Endothelial cell of umbilical vein (primary cell): ENCODE measurements at regions not wholly inside any gene's neighbourhood (a gene's known extent, or its start where the extent isn't known, plus 50 kb on each side); places are given as distances from the start of the nearest gene placed in this dataset.

Source experiments
- BruUV-seq: library from RNA; stranded (reverse); fragments of 400-500 nt; replicated peaks from 2 replicates; lab custom pipeline; 2021; lab: Mats Ljungman, UMichigan
- CTCF ChIA-PET: fragments of 300-600, 350-600 bp; sonication (Branson Sonifier 250); formaldehyde crosslinking; loops from one replicate; lab custom pipeline; 2021; ENCODE audit warnings: antibody characterized with exemption, inconsistent platforms; lab: Charles Lee
- POLR2A ChIA-PET: fragments of 300-600, 350-600 bp; sonication (Branson Sonifier 250); formaldehyde crosslinking; loops from one replicate; lab custom pipeline; 2021; ENCODE audit warnings: antibody characterized with exemption, inconsistent platforms; lab: Charles Lee
- DNase-seq: peaks from one replicate; pipeline ENCODE4 v3.0.0-alpha.2; 2011; ENCODE audit warnings: low read depth, low spot score
- FAIRE-seq: peaks from 2 replicates; lab custom pipeline; 2011; peaks lifted over from hg19 to GRCh38; lab: Jason Lieb, UNC
- H2AFZ ChIP-seq: 2 replicates; pipeline ENCODE4 v1.6.0; 2012; ENCODE audit warnings: low read depth, low read length, control low read depth, inconsistent platforms
- H3K27ac ChIP-seq: 2 replicates; pipeline ENCODE4 v1.5.1; 2011; ENCODE audit warnings: low read depth, mild to moderate bottlenecking, control low read depth, low read length, moderate library complexity; ENCODE audit not compliant: insufficient read depth
- H3K27me3 ChIP-seq, 2 experiments: 2 replicates each; pipeline versions ENCODE4 v1.6.0 to v1.6.1; 2011; ENCODE audit warnings: low read length in 2 of 2, mixed read lengths in 1 of 2; ENCODE audit not compliant: control insufficient read depth in 2 of 2, insufficient read depth in 2 of 2
- H3K36me3 ChIP-seq, 2 experiments: 2 replicates in 1 of 2; 3 replicates in 1 of 2; pipeline ENCODE4 v1.5.1; 2011; ENCODE audit warnings: low read length in 2 of 2, mild to moderate bottlenecking in 1 of 2, moderate library complexity in 1 of 2; ENCODE audit not compliant: control insufficient read depth in 2 of 2, insufficient read depth in 2 of 2; ENCODE audit errors: extremely low read depth in 1 of 2
- H3K4me1 ChIP-seq: 3 replicates; pipeline ENCODE4 v1.5.1; 2011; ENCODE audit warnings: mild to moderate bottlenecking, low read length; ENCODE audit not compliant: control insufficient read depth, insufficient read depth; ENCODE audit errors: extremely low read depth
- H3K4me2 ChIP-seq: 2 replicates; pipeline ENCODE4 v1.6.1; 2011; ENCODE audit warnings: low read length, control low read depth, mixed read lengths; ENCODE audit not compliant: insufficient read depth
- H3K4me3 ChIP-seq, 3 experiments: fragments of 200-600 bp in 1 of 3; sonication (generic), shearing (Covaris generic) in 1 of 3; replicated peaks in 1 of 3; 2 replicates each; pipeline ENCODE4 v1.5.1; 2011 to 2016; ENCODE audit warnings: control low read depth in 3 of 3, low read length in 3 of 3, mild to moderate bottlenecking in 2 of 3, inconsistent platforms in 1 of 3, low read depth in 1 of 3, moderate library complexity in 1 of 3; ENCODE audit not compliant: insufficient read depth in 1 of 3
- H3K79me2 ChIP-seq: 2 replicates; pipeline ENCODE4 v1.6.0; 2012; ENCODE audit warnings: low read length, inconsistent platforms; ENCODE audit not compliant: control insufficient read depth, insufficient read depth
- H3K9ac ChIP-seq: replicated peaks from 2 replicates; pipeline ENCODE3; 2011; ENCODE audit warnings: low read length, control low read depth; ENCODE audit not compliant: insufficient read depth; ENCODE audit errors: extremely low read depth
- H3K9me1 ChIP-seq: replicated peaks from 3 replicates; pipeline ENCODE4 v1.6.0; 2011; ENCODE audit warnings: mild to moderate bottlenecking, low read length; ENCODE audit not compliant: control insufficient read depth, insufficient read depth; ENCODE audit errors: extremely low read depth
- H3K9me3 ChIP-seq: replicated peaks from 2 replicates; pipeline ENCODE4 v1.5.1; 2012; ENCODE audit warnings: low read length, inconsistent platforms; ENCODE audit not compliant: control insufficient read depth, insufficient read depth
- H4K20me1 ChIP-seq: replicated peaks from 2 replicates; pipeline ENCODE3; 2011; ENCODE audit warnings: mild to moderate bottlenecking, low read length; ENCODE audit not compliant: control insufficient read depth, insufficient read depth; ENCODE audit errors: extremely low read depth
- EZH2 ChIP-seq: IDR thresholded peaks from 2 replicates; pipeline ENCODE4 v1.6.1; 2012; ENCODE audit warnings: borderline replicate concordance, low read depth, mild to moderate bottlenecking, moderate library complexity, low read length, inconsistent platforms; ENCODE audit not compliant: severe bottlenecking
- FOS ChIP-seq: IDR thresholded peaks from 2 replicates; pipeline ENCODE4 v1.6.1; 2011; ENCODE audit warnings: mild to moderate bottlenecking, low read length, moderate library complexity, borderline replicate concordance; ENCODE audit not compliant: insufficient read depth
- GATA2 ChIP-seq: IDR thresholded peaks from 2 replicates; pipeline ENCODE4 v1.7.0; 2011; ENCODE audit warnings: low read depth, mild to moderate bottlenecking, moderate library complexity, mixed read lengths, low read length; ENCODE audit not compliant: insufficient read length, insufficient read depth
- MYC ChIP-seq: IDR thresholded peaks from one replicate; pipeline ENCODE4 v1.6.1; 2011; ENCODE audit warnings: mild to moderate bottlenecking, low read depth, low read length
- POLR2A ChIP-seq: IDR thresholded peaks from 2 replicates; pipeline ENCODE4 v1.6.1; 2012; ENCODE audit warnings: low read depth, mild to moderate bottlenecking, control low read depth, low read length
- dilution Hi-C: fragments of 300-500 bp; cut with MboI; formaldehyde crosslinking; loops from one replicate; pipeline ENCODE4 v1.15.0; 2019; ENCODE audit warnings: low sequenced_read_pairs; ENCODE audit not compliant: extremely low pct_ligation_motif_present
- intact Hi-C: fragments of 100-400 bp; cut with micrococcal nuclease; formaldehyde crosslinking; loops from one replicate; pipeline ENCODE4 v1.10.0; 2022
- TF ChIP-seq, protein P1 (sequence below), 2 donors: IDR thresholded peaks; 1 replicate in 1 of 2; 2 replicates in 1 of 2; pipeline ENCODE4 v1.5.1; 2011; ENCODE audit warnings: low read length in 2 of 2, mild to moderate bottlenecking in 2 of 2, moderate library complexity in 2 of 2, control low read depth in 1 of 2, inconsistent platforms in 1 of 2, low read depth in 1 of 2; ENCODE audit not compliant: insufficient read depth in 1 of 2; ENCODE audit errors: extremely low read depth in 1 of 2
- TF ChIP-seq, protein P2 (sequence below): IDR thresholded peaks from 2 replicates; pipeline ENCODE4 v1.6.1; 2011; ENCODE audit not compliant: insufficient read depth, insufficient read length

DNA sequence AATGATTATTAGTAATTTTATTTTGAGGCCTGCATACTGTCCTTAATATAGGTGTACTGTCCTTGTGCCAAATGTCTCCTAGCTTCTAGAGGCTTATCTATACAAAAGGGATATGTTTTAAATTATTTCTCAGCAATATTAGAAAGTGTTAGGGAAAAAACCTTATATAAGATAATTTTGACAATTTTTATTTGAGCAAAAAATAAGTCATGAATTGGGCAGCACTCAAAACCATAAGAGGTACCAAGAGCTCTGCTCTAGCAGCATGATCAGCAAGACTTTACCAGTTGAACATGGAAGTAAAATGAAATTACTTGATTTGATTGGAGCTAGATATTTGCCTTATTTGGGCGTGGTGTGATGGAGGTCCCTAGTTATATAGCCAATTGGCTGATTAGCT, 157.1 kb downstream of the PTBP2 start:
- no peak overlapping the region for H3K4me2 ChIP-seq
- no peak overlapping the region for H3K4me3 ChIP-seq
- no peaks in the 10 kb centered on the region for H3K27me3 ChIP-seq
- H3K4me1 ChIP-seq, result peaks cover 3% of the 10 kb centered on the region
- ChIA-PET POLR2A (no interaction called here), CTCF (no interaction called here)
- H3K36me3 ChIP-seq, result no peaks in the 10 kb centered on the region
- no peaks in the 10 kb centered on the region for H3K9me1 ChIP-seq
- no peaks in the 10 kb centered on the region for H3K9me3 ChIP-seq
- intact Hi-C loops (no loop called here), dilution Hi-C loops (no loop called here)
- H3K27ac ChIP-seq, result no peak overlapping the region
- TF ChIP-seq MYC, result no peak
- no peak for DNase-seq
- no peaks in the 10 kb centered on the region for H3K79me2 ChIP-seq
- no TSS peak for BruUV-seq
- no peak overlapping the region for H3K9ac ChIP-seq
- no peak for FAIRE-seq
- no peaks in the 10 kb centered on the region for H4K20me1 ChIP-seq
- H2AFZ ChIP-seq, result no peak overlapping the region

DNA sequence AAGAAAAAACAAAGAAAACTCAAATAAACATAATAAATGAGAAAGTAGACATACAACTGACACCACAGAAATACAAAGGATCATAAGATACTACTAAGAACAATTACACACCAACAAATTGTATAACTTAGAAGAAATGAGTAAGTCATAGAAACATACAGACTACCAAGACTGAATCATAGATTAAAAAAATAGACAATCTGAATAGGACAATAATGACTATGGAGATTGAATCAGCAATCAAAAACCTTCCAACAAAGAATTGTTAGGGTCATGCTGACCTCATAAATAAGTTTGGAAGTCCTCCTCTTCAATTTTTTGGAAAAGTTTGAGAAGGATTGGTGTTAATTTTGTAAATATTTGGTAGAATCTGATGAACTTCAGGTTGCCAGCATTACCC, 159.0 kb downstream of the PTBP2 start:
- no peak overlapping the region for H2AFZ ChIP-seq
- TF ChIP-seq, protein P1, sequence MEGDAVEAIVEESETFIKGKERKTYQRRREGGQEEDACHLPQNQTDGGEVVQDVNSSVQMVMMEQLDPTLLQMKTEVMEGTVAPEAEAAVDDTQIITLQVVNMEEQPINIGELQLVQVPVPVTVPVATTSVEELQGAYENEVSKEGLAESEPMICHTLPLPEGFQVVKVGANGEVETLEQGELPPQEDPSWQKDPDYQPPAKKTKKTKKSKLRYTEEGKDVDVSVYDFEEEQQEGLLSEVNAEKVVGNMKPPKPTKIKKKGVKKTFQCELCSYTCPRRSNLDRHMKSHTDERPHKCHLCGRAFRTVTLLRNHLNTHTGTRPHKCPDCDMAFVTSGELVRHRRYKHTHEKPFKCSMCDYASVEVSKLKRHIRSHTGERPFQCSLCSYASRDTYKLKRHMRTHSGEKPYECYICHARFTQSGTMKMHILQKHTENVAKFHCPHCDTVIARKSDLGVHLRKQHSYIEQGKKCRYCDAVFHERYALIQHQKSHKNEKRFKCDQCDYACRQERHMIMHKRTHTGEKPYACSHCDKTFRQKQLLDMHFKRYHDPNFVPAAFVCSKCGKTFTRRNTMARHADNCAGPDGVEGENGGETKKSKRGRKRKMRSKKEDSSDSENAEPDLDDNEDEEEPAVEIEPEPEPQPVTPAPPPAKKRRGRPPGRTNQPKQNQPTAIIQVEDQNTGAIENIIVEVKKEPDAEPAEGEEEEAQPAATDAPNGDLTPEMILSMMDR (IDR thresholded peaks at IDR 0.05; ENCODE audit: extremely low read depth in 1 of 2, insufficient read depth in 1 of 2, low read depth in 1 of 2, low read length in 2 of 2), result no peak
- TF ChIP-seq GATA2, result peak; percentile 34
- TF ChIP-seq, protein P2, sequence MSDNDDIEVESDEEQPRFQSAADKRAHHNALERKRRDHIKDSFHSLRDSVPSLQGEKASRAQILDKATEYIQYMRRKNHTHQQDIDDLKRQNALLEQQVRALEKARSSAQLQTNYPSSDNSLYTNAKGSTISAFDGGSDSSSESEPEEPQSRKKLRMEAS, result no peak
- TF ChIP-seq POLR2A, result no peak
- TF ChIP-seq FOS, result peak; percentile 13
- TF ChIP-seq EZH2, result no peak
- H3K4me2 ChIP-seq, result no peak overlapping the region
- no peaks in the 10 kb centered on the region for H3K9me3 ChIP-seq
- FAIRE-seq (no peak), DNase-seq (peak; percentile 11)
- H3K27ac ChIP-seq, result no peak overlapping the region
- CTCF ChIA-PET, result no interaction called here
- H3K79me2 ChIP-seq, result no peaks in the 10 kb centered on the region
- POLR2A ChIA-PET, result no interaction called here
- no peak overlapping the region for H3K9ac ChIP-seq
- H3K27me3 ChIP-seq, result no peaks in the 10 kb centered on the region
- H4K20me1 ChIP-seq, result no peaks in the 10 kb centered on the region
- H3K4me1 ChIP-seq, result peaks cover 3% of the 10 kb centered on the region
- no peaks in the 10 kb centered on the region for H3K36me3 ChIP-seq
- intact Hi-C loops (loop anchor here (5.0 kb wide), 1 partner anchor 182 kb away; no protein-coding TSS in a partner anchor), dilution Hi-C loops (no loop called here)
- no peaks in the 10 kb centered on the region for H3K9me1 ChIP-seq
- no TSS peak for BruUV-seq
- H3K4me3 ChIP-seq, result no peak overlapping the region
